ENCODE measurements at regions not wholly inside any gene's neighbourhood (a gene's known extent, or its start where the extent isn't known, plus 50 kb on each side); places are given as distances from the start of the nearest gene placed in this dataset.

DNA sequence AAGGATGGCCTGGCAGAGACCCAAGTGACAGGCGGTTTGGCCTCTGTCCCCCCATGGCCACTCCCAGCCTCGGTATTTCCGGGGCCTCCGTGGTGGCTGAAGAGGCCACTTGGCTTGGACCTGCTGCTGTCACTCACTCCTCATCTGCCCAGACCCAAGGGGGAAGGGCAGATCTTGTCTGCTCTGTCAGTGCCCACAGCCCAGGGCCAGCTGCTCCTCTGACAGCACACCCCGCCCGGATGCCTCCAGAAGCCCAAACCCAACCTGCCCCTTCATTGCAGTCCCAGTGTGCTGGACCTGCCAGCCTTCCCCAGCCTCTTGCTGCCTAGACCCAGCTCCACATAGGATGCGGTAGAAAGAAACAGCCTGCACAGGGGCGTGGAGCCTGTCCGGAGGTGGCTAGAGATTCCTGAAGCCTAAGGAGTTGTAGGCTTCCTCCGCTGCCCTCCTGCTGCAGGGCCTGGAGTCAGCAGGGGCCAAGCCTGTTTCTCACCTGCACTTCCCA is 52.0 kb downstream of the MAGEF1 start:
- H3K27me3 Mint-ChIP-seq = no peaks in the 10 kb centered on the region
- ATAC-seq (ENCODE audit: poor library complexity) = no peak
- intact Hi-C loops (cut with DNase I, micrococcal nuclease) = loop anchor here in 1 of 2 experiments (5.0 kb wide), 1 partner anchor 68 kb away; no protein-coding TSS in a partner anchor
- H3K4me3 ChIP-seq (ENCODE audit: low read length) = no peak overlapping the region
- H3K9me3 ChIP-seq (ENCODE audit: control insufficient read depth in 1 of 2, insufficient read depth in 1 of 2, low read length in 2 of 2) = no peaks in the 10 kb centered on the region
- CTCF ChIA-PET = no interaction called here
- no peaks in the 10 kb centered on the region for H3K4me1 ChIP-seq (ENCODE audit: insufficient read depth, low read length)
- no peaks in the 10 kb centered on the region for H3K36me3 Mint-ChIP-seq (ENCODE audit: low read depth)
- no peaks in the 10 kb centered on the region for H3K27me3 ChIP-seq (ENCODE audit: control insufficient read depth in 1 of 2, insufficient read depth in 2 of 2, low read length in 2 of 2)
- H3K36me3 ChIP-seq (ENCODE audit: insufficient read depth, low read length) = no peaks in the 10 kb centered on the region
- H3K27ac ChIP-seq (ENCODE audit: low read depth in 1 of 2, low read length in 2 of 2) = no peak overlapping the region
- no peaks in the 10 kb centered on the region for H3K9me3 Mint-ChIP-seq
- TF ChIP-seq, protein P1, sequence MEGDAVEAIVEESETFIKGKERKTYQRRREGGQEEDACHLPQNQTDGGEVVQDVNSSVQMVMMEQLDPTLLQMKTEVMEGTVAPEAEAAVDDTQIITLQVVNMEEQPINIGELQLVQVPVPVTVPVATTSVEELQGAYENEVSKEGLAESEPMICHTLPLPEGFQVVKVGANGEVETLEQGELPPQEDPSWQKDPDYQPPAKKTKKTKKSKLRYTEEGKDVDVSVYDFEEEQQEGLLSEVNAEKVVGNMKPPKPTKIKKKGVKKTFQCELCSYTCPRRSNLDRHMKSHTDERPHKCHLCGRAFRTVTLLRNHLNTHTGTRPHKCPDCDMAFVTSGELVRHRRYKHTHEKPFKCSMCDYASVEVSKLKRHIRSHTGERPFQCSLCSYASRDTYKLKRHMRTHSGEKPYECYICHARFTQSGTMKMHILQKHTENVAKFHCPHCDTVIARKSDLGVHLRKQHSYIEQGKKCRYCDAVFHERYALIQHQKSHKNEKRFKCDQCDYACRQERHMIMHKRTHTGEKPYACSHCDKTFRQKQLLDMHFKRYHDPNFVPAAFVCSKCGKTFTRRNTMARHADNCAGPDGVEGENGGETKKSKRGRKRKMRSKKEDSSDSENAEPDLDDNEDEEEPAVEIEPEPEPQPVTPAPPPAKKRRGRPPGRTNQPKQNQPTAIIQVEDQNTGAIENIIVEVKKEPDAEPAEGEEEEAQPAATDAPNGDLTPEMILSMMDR (IDR thresholded peaks at IDR 0.05) = no peak
- no peaks in the 10 kb centered on the region for H3K4me1 Mint-ChIP-seq (ENCODE audit: low read depth)
- no peak overlapping the region for H3K27ac Mint-ChIP-seq
- no peak overlapping the region for H3K4me3 Mint-ChIP-seq
- POLR2A ChIA-PET = no interaction called here
- DNase-seq = no peak

DNA sequence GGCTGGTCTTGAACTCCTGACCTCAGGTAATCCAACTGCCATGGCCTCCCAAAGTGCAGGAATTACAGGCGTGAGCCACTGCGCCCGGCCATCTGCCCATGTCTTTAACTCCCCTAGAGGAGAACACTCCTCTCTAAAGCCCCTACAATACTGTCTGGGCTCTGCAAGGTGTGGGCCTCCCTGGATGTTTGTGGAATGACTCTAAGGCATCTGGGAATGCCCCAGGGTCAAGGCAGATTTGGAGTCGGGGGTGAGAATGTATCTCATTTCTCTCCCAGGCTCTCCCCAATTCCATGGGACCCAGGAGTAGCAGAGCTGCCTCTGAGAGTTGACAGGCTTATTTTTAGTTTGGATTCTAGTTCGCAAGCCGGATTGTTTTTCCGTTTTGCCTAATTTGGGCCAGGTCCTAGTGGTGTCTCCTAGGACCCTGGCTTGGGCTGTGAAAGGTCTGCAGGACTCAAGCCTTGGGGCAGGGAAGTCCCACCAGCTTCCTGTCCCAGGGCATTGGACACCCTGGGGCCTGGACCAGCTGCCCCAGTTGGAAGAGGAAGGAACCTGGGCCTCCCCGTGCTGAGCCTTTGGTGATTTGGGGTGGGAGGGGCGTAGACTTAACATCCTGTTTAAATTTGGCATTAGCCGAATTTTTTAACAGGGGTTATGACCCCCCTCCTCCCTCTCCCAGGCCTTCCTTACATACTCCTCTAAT is 53.5 kb downstream of the MAGEF1 start:
- Mint-ChIP-seq H3K27ac (no peak overlapping the region), H3K36me3 (ENCODE audit: low read depth) (no peaks in the 10 kb centered on the region), H3K4me1 (ENCODE audit: low read depth) (no peaks in the 10 kb centered on the region), H3K9me3 (no peaks in the 10 kb centered on the region), H3K4me3 (no peak overlapping the region), H3K27me3 (no peaks in the 10 kb centered on the region)
- H3K36me3 ChIP-seq (ENCODE audit: insufficient read depth, low read length) = no peaks in the 10 kb centered on the region
- H3K27ac ChIP-seq (ENCODE audit: low read depth in 1 of 2, low read length in 2 of 2) = no peak overlapping the region
- H3K4me1 ChIP-seq (ENCODE audit: insufficient read depth, low read length) = no peaks in the 10 kb centered on the region
- ATAC-seq (ENCODE audit: poor library complexity) = no peak
- ChIA-PET POLR2A (no interaction called here), CTCF (no interaction called here)
- no peaks in the 10 kb centered on the region for H3K27me3 ChIP-seq (ENCODE audit: control insufficient read depth in 1 of 2, insufficient read depth in 2 of 2, low read length in 2 of 2)
- H3K4me3 ChIP-seq (ENCODE audit: low read length) = no peak overlapping the region
- DNase-seq = no peak
- TF ChIP-seq, protein P1 (IDR thresholded peaks at IDR 0.05) = no peak
- intact Hi-C loops (cut with DNase I, micrococcal nuclease) = loop anchor here in 1 of 2 experiments (5.0 kb wide), 1 partner anchor 66 kb away; no protein-coding TSS in a partner anchor
- H3K9me3 ChIP-seq (ENCODE audit: control insufficient read depth in 1 of 2, insufficient read depth in 1 of 2, low read length in 2 of 2) = no peaks in the 10 kb centered on the region

DNA sequence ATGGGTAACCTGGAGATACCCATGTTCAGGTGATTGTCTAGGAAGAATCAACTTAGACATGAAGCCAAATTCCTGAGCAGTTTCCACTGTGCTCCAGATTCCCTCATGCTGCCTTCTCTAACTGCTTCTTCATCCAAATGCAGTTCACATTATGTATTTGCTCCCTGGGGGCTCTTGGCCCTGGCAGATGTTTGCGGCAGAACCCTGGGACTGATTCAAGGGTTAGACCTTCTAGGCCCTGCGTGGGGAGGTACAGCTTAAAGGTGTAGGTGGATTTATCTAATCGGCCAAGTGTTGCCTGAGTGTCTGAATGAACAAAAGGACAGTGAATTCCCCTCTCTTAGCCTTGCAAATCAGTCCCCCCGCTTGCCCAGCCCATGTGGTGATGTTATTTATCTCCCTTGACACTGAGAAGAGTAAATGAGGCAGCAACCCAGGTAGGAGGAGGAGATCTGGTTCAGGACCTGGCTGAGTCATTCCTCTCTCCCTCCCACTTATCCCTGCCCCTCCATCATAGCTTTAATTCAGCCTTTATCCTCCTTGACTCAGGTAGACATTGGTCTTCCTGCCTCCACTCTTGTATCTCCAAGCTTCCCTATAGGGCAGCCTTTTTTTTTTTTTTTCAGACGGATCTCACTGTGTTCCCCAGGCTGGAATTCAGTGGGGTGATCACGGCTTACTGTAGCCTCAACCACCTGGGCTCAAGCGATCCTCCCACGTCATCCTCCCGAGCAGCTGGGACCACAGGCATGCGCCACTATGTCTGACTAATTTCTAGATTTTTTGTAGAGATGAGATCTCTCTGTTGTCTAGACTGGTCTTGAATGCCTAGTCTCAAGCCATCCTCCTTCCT is 54.8 kb downstream of the MAGEF1 start:
- H3K4me1 Mint-ChIP-seq (ENCODE audit: low read depth) = peaks cover 4% of the 10 kb centered on the region
- ChIA-PET CTCF (no interaction called here), POLR2A (no interaction called here)
- no peaks in the 10 kb centered on the region for H3K9me3 Mint-ChIP-seq
- Histone ChIP-seq H3K36me3 (ENCODE audit: insufficient read depth, low read length) (no peaks in the 10 kb centered on the region), H3K9me3 (ENCODE audit: control insufficient read depth in 1 of 2, insufficient read depth in 1 of 2, low read length in 2 of 2) (no peaks in the 10 kb centered on the region), H3K4me1 (ENCODE audit: insufficient read depth, low read length) (no peaks in the 10 kb centered on the region), H3K4me3 (ENCODE audit: low read length) (no peak overlapping the region), H3K27ac (ENCODE audit: low read depth in 1 of 2, low read length in 2 of 2) (no peak overlapping the region), H3K27me3 (ENCODE audit: control insufficient read depth in 1 of 2, insufficient read depth in 2 of 2, low read length in 2 of 2) (no peaks in the 10 kb centered on the region)
- H3K27me3 Mint-ChIP-seq = no peaks in the 10 kb centered on the region
- TF ChIP-seq, protein P1 (IDR thresholded peaks at IDR 0.05) = no peak
- DNase-seq (no peak), ATAC-seq (ENCODE audit: poor library complexity) (no peak)
- no peaks in the 10 kb centered on the region for H3K36me3 Mint-ChIP-seq (ENCODE audit: low read depth)
- H3K27ac Mint-ChIP-seq = no peak overlapping the region
- H3K4me3 Mint-ChIP-seq = no peak overlapping the region
- intact Hi-C loops (cut with DNase I, micrococcal nuclease) = loop anchor here in 1 of 2 experiments (5.0 kb wide), 1 partner anchor 65 kb away; no protein-coding TSS in a partner anchor

All from CD4-positive, alpha-beta T cell (primary cell).